SK-N-SH (cell line): ENCODE measurements at regions not wholly inside any gene's neighbourhood (a gene's known extent, or its start where the extent isn't known, plus 50 kb on each side); places are given as distances from the start of the nearest gene placed in this dataset.

Experiments used
- CTCF ChIA-PET: fragments of 300-600, 350-600 bp; formaldehyde crosslinking; extraction: SDS; loops from one replicate; lab custom pipeline; 2021; lab: Yijun Ruan, JAX
- POLR2A ChIA-PET: fragments of 350-600 bp; sonication (Branson Sonifier 250); formaldehyde crosslinking; extraction: SDS; loops from one replicate; lab custom pipeline; 2020; ENCODE audit warnings: antibody characterized with exemption, inconsistent platforms; lab: Yijun Ruan, JAX
- DNase-seq: peaks from one replicate; pipeline ENCODE4 v3.0.0; 2012
- H2AFZ ChIP-seq: fragments of 200-600 bp; sonication (generic); 2 replicates; pipeline ENCODE4 v1.8.1; 2016; ENCODE audit warnings: antibody characterized with exemption, mild to moderate bottlenecking, low read depth
- H3F3A ChIP-seq: fragments of 200-600 bp; sonication (generic); replicated peaks from 2 replicates; pipeline ENCODE3; 2016; ENCODE audit warnings: antibody characterized with exemption, mild to moderate bottlenecking; ENCODE audit not compliant: insufficient read depth
- H3K27ac ChIP-seq, 2 experiments: fragments of 200-500 bp in 1 of 2; fragments of 200-600 bp in 1 of 2; sonication (Bioruptor generic) in 1 of 2; sonication (generic), shearing (Covaris generic) in 1 of 2; 2 replicates each; pipeline versions ENCODE4 v1.5.1 to v1.6.1; 2014 to 2016; ENCODE audit warnings: low read depth in 2 of 2, inconsistent platforms in 1 of 2, low read length in 1 of 2, mild to moderate bottlenecking in 1 of 2, mixed read lengths in 1 of 2
- H3K27me3 ChIP-seq: fragments of 200-600 bp; sonication (generic), shearing (Covaris generic); 2 replicates; pipeline ENCODE4 v1.6.1; 2016; ENCODE audit warnings: mixed run types; ENCODE audit not compliant: insufficient read depth
- H3K36me3 ChIP-seq, 2 experiments: fragments of 200-500 bp in 1 of 2; fragments of 200-600 bp in 1 of 2; sonication (Bioruptor generic) in 1 of 2; sonication (generic) in 1 of 2; replicated peaks in 1 of 2; 2 replicates each; pipeline versions ENCODE3 to v1.5.1; 2014 to 2016; ENCODE audit warnings: low read length in 1 of 2, mild to moderate bottlenecking in 1 of 2; ENCODE audit not compliant: insufficient read depth in 2 of 2, control insufficient read depth in 1 of 2
- H3K4me1 ChIP-seq, 2 experiments: fragments of 200-500 bp in 1 of 2; fragments of 200-600 bp in 1 of 2; sonication (Bioruptor generic) in 1 of 2; sonication (generic), shearing (Covaris generic) in 1 of 2; 2 replicates each; pipeline versions ENCODE4 v1.5.1 to v1.6.1; 2014 to 2016; ENCODE audit warnings: low read depth in 1 of 2, low read length in 1 of 2, mixed run types in 1 of 2; ENCODE audit not compliant: insufficient read depth in 2 of 2, control insufficient read depth in 1 of 2
- H3K4me2 ChIP-seq: fragments of 200-600 bp; sonication (generic), shearing (Covaris generic); 2 replicates; pipeline ENCODE4 v1.6.1; 2017; ENCODE audit warnings: mixed run types
- H3K4me3 ChIP-seq, 2 experiments: fragments of 200-500 bp in 1 of 2; fragments of 200-600 bp in 1 of 2; sonication (Bioruptor generic) in 1 of 2; sonication (generic), shearing (Covaris generic) in 1 of 2; 2 replicates each; pipeline versions ENCODE4 v1.5.1 to v1.8.1; 2014 to 2016; ENCODE audit warnings: low read depth in 2 of 2, inconsistent platforms in 1 of 2, low read length in 1 of 2, mild to moderate bottlenecking in 1 of 2, mixed read lengths in 1 of 2, moderate library complexity in 1 of 2
- H3K79me2 ChIP-seq: fragments of 200-600 bp; sonication (generic); 2 replicates; pipeline ENCODE4 v1.8.1; 2017; ENCODE audit warnings: mild to moderate bottlenecking; ENCODE audit not compliant: insufficient read depth
- H3K9ac ChIP-seq: fragments of 200-600 bp; sonication (generic); 2 replicates; pipeline ENCODE4 v1.6.1; 2017; ENCODE audit warnings: mixed run types
- H3K9me2 ChIP-seq: fragments of 200-600 bp; sonication (generic); 2 replicates; pipeline ENCODE4 v1.6.1; 2017; ENCODE audit warnings: mixed run types
- H3K9me3 ChIP-seq: fragments of 200-600 bp; sonication (generic); 2 replicates; pipeline ENCODE4 v1.6.1; 2017; ENCODE audit warnings: mixed run types, mild to moderate bottlenecking, moderate library complexity
- H4K20me1 ChIP-seq: fragments of 200-600 bp; sonication (generic); 2 replicates; pipeline ENCODE4 v1.6.1; 2017; ENCODE audit warnings: mild to moderate bottlenecking, mixed run types; ENCODE audit not compliant: insufficient read depth
- CHD2 ChIP-seq: fragments of 150-350 bp; IDR thresholded peaks from 2 replicates; pipeline ENCODE4 v1.6.1; 2018; ENCODE audit warnings: low read length; ENCODE audit not compliant: partially characterized antibody
- EP300 ChIP-seq, 2 experiments: IDR thresholded peaks; 2 replicates each; pipeline versions ENCODE4 v1.4.0 to v1.6.1; 2012; ENCODE audit warnings: borderline replicate concordance in 1 of 2, low read depth in 1 of 2, low read length in 1 of 2
- EZH2phosphoT487 ChIP-seq: fragments of 200-600 bp; sonication (generic); IDR thresholded peaks from 2 replicates; pipeline ENCODE4 v1.6.1; 2017; ENCODE audit warnings: low read depth, mixed run types, mild to moderate bottlenecking, antibody characterized with exemption, moderate library complexity, borderline replicate concordance
- FOSL2 ChIP-seq: IDR thresholded peaks from 2 replicates; pipeline ENCODE4 v1.4.0; 2012; ENCODE audit warnings: low read depth, mild to moderate bottlenecking, moderate library complexity, borderline replicate concordance
- FOXJ3 ChIP-seq: sonication (generic); formaldehyde crosslinking; IDR thresholded peaks from 2 replicates; pipeline ENCODE4 v1.5.1; 2020; ENCODE audit warnings: mild to moderate bottlenecking, missing genetic modification reagents
- GABPA ChIP-seq: IDR thresholded peaks from 2 replicates; pipeline ENCODE4 v1.4.0; 2012; ENCODE audit warnings: low read depth, mild to moderate bottlenecking
- MXI1 ChIP-seq: IDR thresholded peaks from 2 replicates; pipeline ENCODE4 v1.6.1; 2012; ENCODE audit warnings: mild to moderate bottlenecking, low read depth, low read length, improper control_type of control experiment
- NFIC ChIP-seq: IDR thresholded peaks from 2 replicates; pipeline ENCODE4 v1.4.0; 2012; ENCODE audit warnings: borderline replicate concordance
- NRF1 ChIP-seq: IDR thresholded peaks from 2 replicates; pipeline ENCODE4 v1.6.1; 2012; ENCODE audit warnings: low read depth, mild to moderate bottlenecking, low read length
- REST ChIP-seq: IDR thresholded peaks from 2 replicates; pipeline ENCODE4 v1.6.1; 2012; ENCODE audit warnings: mild to moderate bottlenecking, low read depth, low read length, moderate library complexity
- RXRA ChIP-seq: IDR thresholded peaks from 2 replicates; pipeline ENCODE4 v1.4.0; 2012; ENCODE audit warnings: low read depth, mild to moderate bottlenecking, borderline replicate concordance
- SIN3A ChIP-seq: IDR thresholded peaks from 2 replicates; pipeline ENCODE4 v1.6.1; 2012; ENCODE audit warnings: low read depth, mild to moderate bottlenecking, low read length, moderate library complexity, borderline replicate concordance
- TAF1 ChIP-seq: IDR thresholded peaks from 2 replicates; pipeline ENCODE4 v1.6.1; 2012; ENCODE audit warnings: low read depth, mild to moderate bottlenecking, low read length, moderate library complexity, borderline replicate concordance
- TEAD4 ChIP-seq: IDR thresholded peaks from 2 replicates; pipeline ENCODE4 v1.4.0; 2012; ENCODE audit warnings: mild to moderate bottlenecking, borderline replicate concordance; ENCODE audit not compliant: insufficient read depth
- WGBS: methylation state at CpG from one replicate; pipeline ENCODE4 v1.1.6; 2017; ENCODE audit warnings: low lambda C conversion rate; 5-methylcytosine and 5-hydroxymethylcytosine counted together
- TF ChIP-seq, protein P1 (sequence below): IDR thresholded peaks from 2 replicates; pipeline ENCODE4 v1.4.0; 2012; ENCODE audit warnings: low read depth
- TF ChIP-seq, protein P2 (sequence below): IDR thresholded peaks from 2 replicates; pipeline ENCODE4; 2012
- TF ChIP-seq, protein P3 (sequence below): IDR thresholded peaks from 2 replicates; pipeline ENCODE4 v1.4.0; 2012; ENCODE audit warnings: low read depth, borderline replicate concordance

DNA sequence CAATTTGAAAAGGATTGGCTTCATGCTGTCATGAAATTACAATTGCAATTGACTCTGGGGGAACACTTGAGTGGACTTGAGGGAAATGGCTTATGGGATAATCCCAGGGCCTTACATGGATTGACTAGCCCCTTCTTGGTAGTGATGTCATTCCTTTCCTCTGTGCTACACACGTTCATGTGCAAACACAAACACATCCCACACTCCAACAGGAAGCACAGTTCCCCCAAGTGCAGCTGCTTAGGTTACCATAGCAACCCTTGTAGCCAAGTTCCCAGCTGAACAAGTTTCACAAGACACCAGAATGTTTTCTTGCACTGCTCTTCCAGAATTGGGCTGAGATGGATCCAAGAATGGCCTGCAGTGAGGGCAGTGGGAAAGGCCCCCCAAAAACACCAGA, 217.0 kb downstream of the ZNF621 start:
- Histone ChIP-seq H3K4me2 (no peak overlapping the region), H3K27ac (no peak overlapping the region), H3F3A (no peaks in the 10 kb centered on the region), H3K4me3 (no peak overlapping the region), H3K79me2 (no peaks in the 10 kb centered on the region), H4K20me1 (no peaks in the 10 kb centered on the region), H3K4me1 (peaks cover 0 to 3% of the 10 kb centered on the region in 2 experiments; a peak in 1 of 4 replicates), H3K27me3 (no peaks in the 10 kb centered on the region), H3K9me2 (no peaks in the 10 kb centered on the region), H2AFZ (no peak overlapping the region), H3K9me3 (no peaks in the 10 kb centered on the region), H3K9ac (no peak overlapping the region), H3K36me3 (no peaks in the 10 kb centered on the region)
- TF ChIP-seq, protein P1, sequence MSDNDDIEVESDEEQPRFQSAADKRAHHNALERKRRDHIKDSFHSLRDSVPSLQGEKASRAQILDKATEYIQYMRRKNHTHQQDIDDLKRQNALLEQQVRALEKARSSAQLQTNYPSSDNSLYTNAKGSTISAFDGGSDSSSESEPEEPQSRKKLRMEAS = no peak
- TF ChIP-seq, protein P2, sequence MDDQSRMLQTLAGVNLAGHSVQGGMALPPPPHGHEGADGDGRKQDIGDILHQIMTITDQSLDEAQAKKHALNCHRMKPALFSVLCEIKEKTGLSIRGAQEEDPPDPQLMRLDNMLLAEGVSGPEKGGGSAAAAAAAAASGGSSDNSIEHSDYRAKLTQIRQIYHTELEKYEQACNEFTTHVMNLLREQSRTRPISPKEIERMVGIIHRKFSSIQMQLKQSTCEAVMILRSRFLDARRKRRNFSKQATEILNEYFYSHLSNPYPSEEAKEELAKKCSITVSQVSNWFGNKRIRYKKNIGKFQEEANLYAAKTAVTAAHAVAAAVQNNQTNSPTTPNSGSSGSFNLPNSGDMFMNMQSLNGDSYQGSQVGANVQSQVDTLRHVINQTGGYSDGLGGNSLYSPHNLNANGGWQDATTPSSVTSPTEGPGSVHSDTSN = no peak
- TF ChIP-seq, protein P3, sequence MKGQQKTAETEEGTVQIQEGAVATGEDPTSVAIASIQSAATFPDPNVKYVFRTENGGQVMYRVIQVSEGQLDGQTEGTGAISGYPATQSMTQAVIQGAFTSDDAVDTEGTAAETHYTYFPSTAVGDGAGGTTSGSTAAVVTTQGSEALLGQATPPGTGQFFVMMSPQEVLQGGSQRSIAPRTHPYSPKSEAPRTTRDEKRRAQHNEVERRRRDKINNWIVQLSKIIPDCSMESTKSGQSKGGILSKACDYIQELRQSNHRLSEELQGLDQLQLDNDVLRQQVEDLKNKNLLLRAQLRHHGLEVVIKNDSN = no peak
- TF ChIP-seq NFIC = no peak
- TF ChIP-seq TAF1 = no peak
- no peak for TF ChIP-seq REST
- TF ChIP-seq GABPA = no peak
- no peak for TF ChIP-seq NRF1
- TF ChIP-seq FOXJ3 (CRISPR knock-in tag) = no peak
- no peak for TF ChIP-seq SIN3A
- no peak for TF ChIP-seq FOSL2
- TF ChIP-seq RXRA = no peak
- no peak for TF ChIP-seq EP300 (IDR thresholded peaks at IDR 0.05; ENCODE audit: borderline replicate concordance in 1 of 2, low read depth in 1 of 2, low read length in 1 of 2)
- no peak for TF ChIP-seq CHD2
- TF ChIP-seq EZH2phosphoT487 = no peak
- TF ChIP-seq MXI1 = no peak
- no peak for TF ChIP-seq TEAD4
- 0% methylated on average over 1 of the region's 1 CpG for whole genome bisulfite sequencing
- ChIA-PET CTCF (interaction anchor here (0.9 kb wide), 1 partner anchor 13 kb away, joined by 3 read pairs; no protein-coding TSS in a partner anchor), POLR2A (no interaction called here)
- DNase-seq = no peak
